Stimulated activated CD8-positive, alpha-beta memory T cell treated with anti-CD3 and anti-CD28 coated beads, Interleukin-15, amount 100 ng/mL, for 48 hours (primary cell): ENCODE measurements at regions not wholly inside any gene's neighbourhood (a gene's known extent, or its start where the extent isn't known, plus 50 kb on each side); places are given as distances from the start of the nearest gene placed in this dataset.
"Not testable (repeated sequence)": the region's sequence is repeated elsewhere in the genome, so short reads cannot be mapped to it uniquely, and the experiment has no call there.

Experiments
- DNase-seq, 2 donors: peaks; one replicate each; pipeline ENCODE4 v3.0.0-alpha.2; 2020; ENCODE audit warnings: low read depth in 2 of 2

DNA sequence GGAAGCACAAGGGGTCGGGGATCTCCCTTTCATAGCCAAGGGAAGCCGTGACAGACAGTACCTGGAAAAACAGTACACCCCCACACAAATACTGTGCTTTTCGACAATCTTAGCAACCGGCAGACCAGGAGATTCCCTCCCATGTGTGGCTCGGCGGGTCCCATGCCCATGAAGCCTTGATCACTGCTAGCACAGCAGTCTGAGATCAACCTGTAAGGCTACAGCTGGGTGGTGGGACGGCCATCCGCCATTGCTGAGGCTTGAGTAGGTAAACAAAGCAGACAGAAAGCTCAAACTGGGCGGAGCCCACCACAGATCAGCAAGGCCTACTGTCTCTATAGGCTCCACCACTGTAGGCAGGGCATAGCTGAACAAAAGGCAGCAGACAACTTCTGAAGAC is 180.2 kb upstream of the SOX6 start:
- DNase-seq: no peak

DNA sequence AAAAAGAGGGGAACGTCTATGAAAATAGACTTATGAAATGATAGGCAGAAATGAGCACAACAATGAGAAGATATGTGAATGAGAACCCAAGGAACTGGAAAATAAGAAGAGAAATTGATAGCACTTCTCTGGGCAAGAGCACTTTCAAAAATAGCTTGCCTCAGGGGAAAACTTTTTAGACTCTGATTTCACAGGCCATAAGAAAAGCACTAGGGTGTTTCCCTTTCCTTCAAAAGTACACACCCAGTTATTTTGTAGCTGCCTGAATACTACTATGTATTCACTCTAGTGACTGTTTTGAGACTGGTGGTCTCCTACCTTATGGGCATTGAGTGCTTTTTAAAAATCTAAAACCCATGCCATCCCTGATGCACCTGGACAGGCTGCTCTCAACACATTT is 172.3 kb upstream of the SOX6 start:
- no peak for DNase-seq

DNA sequence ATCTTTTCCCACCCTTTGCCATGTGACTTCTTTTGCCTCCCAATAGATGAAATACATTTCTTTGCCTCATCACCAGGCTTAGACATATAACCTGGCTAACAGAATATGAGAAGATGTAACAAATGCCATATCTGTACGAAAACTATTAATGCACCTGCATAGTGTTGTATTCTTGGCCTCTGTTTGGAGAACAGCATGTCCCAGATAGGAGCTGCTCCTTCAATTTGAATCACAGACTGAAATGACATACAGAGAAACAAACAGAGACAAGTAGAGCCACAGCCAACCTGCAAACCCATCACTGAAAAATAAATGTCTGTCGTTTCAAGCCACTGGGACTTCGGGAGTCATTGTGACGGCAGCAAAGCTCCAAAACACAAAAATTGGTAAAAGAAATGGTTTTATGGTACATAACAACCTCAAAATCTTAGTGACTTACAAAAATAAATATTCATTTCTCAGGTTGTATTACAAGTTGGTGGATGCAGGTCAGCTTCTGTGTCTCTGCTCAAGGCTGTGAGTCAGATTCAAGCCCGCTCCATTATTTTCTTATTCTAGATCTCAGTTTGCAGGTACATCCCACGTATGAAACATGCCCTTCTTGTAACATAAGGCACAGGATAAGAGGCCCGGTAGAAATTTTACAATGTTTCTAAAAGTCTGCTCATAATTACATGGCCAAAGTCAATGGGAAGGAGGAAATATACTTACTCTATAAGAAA is 171.3 kb upstream of the SOX6 start:
- no peak for DNase-seq

DNA sequence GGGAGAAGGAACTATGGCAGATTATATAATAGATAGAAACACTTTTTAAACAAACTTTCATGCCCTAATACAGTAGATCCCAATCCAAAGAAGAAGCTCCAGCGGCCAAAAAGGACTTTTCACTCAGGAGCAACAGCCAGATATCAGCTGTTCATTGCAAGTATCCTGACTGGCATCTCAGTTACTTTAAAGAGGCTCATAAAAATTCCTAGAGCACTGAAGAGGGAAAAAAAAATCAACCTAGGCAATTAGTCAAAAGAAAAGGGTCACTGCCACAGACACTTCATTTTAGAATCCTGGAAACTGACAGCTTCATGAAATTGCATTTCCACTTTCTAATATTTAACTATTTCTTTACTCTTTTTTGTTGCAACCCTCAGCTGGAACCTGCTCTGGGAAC is 170.6 kb upstream of the SOX6 start:
- no peak for DNase-seq

DNA sequence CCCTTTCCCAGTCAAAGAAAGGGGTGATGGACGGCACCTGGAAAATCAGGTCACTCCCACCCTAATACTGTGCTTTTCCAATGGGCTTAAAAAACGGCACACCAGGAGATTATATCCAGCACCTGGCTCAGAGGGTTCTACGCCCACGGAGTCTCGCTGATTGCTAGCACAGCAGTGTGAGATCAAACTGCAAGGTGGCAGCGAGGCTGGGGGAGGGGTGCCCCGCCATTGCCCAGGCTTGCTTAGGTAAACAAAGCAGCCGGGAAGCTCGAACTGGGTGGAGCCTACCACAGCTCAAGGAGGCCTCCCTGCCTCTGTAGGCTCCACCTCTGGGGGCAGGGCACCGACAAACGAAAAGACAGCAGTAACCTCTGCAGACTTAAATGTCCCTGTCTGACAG is 164.4 kb upstream of the SOX6 start:
- DNase-seq: not testable (repeated sequence)

DNA sequence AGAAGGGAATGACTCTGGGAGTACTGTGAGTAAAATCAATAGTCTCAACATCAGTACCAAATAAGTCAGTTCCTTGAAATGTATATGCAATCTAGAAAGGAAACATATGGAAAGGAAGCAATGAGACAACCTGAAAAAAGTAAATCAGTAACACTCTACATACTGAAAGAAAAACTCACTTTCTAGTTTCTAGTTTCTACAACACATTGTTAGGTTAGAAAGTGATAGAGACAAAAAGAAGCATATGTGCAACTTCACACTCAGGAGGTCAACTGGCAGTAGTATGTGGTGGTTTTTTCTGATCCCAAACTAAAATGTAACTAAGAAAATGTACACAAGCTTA is 156.5 kb upstream of the SOX6 start:
- no peak for DNase-seq

DNA sequence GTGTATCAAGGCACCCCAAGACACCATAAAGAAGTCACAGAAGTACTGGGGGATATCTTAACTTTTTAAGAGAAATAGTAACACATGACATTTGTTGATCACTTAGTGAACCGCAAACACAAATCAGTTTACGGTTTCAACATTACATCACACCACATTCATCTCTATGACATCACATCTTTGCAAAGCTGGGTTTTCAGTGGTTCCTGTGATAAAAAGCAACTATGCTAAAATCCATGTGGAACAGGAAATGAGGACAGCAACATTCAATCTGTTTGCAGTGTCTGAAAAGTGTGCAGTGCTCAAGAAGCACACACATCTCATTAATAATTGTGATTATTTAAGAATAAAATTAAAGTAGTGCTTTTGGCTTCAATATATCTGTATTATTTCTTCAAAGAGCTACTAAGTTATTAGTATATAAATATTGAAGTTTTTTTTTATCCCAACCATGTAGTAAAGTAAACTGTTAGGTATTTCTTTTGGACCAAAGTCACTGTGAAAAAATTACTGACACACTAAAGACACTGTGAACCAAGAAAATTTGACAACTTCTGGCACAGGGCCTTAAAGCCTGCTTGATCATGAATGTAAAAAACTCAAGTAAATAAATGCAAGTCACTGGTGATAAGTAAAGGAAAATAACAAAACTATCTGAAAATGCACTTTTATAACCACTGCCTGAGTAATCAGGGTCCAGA is 156.0 kb upstream of the SOX6 start:
- DNase-seq: no peak

DNA sequence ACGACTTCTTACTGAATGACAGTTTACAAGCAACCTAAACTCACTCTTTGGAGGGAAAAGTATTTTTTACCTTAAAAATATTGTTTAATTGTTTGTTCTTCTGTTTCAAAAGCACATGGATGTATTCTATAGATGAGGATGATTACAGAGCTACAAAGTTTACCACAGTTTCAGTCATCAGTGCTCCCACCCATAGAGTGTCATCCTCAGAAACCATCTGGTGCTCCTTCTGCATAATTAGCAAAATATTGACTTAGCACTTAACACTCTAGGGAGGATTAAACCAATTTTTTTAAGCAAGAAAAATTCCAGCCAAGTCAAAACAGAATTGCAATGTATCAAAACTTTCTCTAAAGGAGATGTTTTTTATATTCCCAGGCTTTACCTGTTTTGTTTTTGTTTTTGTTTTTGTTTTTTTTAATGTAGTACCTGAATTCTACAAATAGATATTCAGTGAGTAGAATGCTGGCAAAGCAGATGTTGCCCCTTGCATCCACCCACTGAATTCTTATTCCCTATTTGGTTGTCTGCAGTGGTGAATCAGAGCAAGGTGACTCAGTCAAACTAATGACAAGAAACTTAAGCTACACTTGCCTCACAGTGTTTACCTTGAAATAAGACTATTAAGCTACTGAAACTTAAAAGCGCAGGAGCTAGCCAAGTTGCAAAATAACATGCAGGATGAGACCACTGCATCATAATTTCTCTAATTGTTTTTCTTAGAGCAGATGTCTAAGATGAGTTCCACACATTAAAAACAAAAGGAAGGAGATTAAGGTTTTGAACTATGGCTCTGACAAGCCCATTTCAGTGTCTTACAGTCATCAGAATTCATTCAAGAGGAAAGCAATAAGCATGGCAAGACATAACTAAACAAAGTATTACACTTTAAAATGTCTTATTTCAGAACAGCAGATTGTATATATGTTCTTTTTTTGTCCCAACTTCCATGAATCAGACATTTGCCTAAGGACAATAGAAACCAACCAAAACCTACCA is 155.1 kb upstream of the SOX6 start:
- DNase-seq: no peak

DNA sequence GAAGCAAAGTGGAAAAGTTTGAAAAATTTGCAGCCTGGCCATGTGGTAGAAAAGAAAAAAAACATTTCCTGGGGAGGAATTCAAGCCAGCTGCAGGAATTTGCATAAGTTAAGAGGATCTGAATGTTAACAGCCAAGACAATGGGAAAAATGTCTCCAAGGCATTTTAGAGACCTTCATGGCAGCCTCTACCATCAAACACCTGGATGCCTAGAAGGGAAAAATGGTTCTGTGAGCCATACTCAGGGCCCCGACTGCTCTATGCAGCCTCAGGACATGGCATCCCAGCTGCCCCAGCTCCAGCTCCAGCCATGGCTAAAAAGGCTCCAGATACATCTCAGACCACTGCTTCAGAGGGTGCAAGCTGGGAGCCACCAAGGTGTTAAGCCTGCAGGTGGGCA is 149.1 kb upstream of the SOX6 start:
- DNase-seq: no peak

DNA sequence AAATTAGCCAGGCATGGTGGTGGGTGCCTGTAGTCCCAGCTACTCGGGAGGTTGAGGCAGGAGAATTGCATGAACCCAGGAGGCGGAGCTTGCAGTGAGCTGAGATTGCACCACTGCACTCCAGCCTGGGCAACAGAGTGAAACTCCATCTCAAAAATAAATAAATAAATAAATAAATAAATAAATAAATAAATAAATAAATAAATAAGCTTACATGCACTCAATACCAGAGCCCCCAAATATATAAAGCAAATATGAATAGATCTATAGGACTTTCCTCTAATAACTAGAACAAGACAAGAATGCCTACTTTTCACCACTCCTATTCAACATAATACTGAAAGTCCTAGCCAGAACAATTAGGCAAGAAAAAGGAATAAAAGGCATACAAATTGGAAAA is 147.5 kb upstream of the SOX6 start:
- DNase-seq: not testable (repeated sequence)

DNA sequence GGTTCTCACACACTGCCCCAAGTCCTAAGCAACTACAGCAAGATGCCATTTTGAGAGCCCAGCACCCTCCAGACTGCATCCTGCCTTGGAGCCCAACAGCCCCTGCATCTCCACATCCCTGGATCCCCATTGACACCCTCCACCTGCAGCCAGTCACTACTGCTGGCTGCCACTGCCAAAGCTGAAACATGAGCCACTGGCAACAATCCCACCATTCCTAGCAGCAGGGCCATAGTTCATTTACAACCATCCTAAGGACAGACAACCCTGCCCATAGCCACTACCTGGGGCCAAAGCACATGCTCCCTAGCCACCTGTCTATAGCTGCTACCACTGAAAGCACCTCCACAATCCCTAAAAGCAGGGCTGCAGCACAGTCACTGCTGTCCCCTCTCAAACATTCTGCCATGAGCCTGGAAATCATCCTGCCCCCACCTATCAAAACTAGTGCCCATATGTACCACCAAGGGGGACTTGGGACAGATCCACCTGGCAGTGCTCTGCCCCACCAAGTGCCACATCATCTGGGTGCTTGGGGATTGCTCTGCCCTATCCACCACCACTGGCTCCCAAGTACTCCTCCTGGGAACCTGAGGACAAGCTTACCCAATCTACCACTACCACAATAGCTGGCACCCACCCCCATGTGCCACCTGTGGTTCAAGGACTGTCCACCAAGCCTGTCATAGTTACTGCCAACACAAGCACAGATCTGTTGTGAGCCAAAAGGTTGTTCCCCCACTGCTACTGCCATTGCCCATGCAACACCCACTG is 138.8 kb upstream of the SOX6 start:
- DNase-seq: no peak

DNA sequence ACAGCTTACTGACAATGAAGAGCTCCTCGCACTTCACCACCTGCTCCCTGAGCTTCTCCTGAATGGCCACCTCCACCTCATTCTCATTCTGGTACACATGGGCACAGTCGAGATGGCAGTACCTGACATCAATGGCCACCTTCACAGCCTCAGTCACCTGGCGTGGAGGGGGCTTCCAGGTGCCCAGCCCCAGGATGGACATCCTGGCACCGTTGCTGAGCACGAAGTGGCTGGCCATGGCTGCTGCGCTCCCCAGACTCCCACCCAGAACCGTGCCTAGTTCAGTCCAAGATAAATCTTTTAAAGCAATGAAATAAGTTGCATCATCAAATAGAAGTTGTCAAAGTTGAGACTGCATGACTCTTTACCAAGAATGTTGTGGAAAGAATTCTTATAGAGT is 128.1 kb upstream of the SOX6 start:
- no peak for DNase-seq

DNA sequence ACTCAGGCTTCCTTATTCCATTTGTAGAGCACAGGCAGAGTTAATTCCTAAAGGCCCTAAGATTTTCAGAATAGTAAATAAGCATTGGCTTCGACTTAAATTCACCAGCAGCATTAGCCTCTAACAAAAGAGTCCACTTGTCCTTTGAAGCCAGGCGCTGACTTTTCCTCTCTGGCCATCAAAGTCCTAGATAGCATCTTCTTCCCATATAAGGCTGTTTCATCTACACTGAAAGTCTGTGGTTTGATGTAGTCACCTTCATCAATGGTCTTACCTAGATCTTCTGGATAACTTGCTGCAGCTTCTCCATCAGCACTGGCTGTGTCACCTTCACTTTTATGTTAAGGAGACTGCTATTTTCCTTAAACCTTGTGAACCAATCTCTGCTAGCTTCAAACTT is 118.3 kb upstream of the SOX6 start:
- DNase-seq: no peak

DNA sequence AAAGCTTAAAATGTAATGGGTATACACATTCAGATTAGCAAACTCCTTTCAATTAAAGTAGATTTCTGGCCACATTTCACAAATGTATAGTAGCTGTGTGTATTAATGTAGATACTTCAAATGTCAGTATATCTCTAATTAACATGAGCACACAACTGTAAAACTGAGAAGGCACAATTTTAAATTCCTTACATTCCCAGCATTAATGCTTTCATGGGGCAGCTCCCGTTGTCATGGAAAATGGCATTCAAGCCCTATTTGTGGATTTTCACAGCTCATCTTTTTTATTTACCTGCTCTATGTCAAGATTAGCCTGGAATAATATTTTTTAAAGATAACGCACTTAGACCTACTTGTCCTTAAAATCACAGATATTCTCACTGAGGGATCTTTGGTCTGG is 113.6 kb upstream of the SOX6 start:
- no peak for DNase-seq

DNA sequence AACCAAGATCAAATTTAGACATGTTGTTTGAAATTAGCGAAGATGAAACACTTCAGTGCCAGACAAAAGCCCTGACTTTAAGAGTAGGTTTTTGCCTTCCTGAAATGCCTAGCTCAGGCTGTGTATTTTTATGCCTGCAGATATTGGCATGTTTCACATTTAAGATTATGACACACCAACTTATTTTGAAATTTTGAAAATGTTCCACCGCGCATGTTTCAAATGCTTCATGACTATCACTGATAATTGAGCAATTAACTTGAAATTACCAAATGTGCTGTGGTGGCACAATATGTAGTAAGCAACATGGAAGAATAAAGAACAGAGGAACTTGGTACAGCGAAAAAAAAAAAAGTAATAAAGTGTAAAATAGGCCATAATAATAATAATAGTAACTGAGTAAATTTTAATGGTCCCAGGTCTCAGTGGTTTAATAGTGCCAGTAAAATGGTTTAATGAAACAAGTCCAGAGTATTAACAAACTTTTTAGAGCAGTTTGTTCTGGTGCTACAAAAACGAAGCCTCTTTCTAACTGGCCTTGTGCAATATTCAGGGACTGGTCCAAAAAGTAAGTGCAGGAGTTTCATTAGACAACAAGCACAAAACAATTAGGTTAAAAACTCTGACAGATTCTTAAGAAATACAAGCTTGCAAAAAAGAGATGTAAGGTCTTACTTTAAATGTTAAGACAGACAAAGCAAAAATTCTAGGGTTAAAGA is 112.5 kb upstream of the SOX6 start:
- DNase-seq: no peak

DNA sequence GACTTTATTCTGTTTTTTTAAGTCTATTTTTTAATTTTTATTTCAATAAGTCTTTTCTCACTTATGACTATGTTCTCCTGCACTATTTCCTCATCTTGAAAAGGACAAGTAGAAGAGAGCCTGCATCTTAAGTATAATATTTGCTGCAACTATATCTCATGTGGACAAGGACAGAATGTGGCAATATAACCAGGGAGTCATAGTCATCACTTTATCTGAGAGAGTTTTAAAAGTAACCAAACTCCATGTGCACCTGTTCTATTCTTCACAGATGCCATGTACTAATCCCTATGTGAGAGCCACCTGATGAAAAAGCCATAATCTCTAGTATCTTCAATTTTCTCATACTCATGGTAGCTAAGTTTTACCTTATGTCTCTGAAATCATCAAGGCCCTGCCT is 104.2 kb upstream of the SOX6 start:
- DNase-seq: no peak

DNA sequence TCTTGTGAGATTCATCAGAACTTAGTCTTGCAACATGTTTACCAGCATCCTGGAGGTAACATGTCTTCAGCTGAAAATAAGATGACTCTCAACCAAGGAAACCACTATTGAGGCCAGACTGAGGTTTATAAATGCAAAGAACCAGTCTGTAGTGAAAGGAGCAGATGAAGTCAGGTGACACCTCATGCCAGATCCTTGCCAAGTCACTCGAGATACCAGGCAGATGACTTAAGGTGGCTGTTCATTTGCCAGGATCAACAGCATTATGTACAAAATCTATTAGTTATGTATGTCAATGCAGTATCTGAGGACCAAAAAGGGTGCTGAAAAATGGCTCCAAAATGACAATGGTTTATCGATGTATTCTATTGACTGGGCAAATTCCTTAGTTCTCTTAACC is 100.0 kb upstream of the SOX6 start:
- no peak for DNase-seq

DNA sequence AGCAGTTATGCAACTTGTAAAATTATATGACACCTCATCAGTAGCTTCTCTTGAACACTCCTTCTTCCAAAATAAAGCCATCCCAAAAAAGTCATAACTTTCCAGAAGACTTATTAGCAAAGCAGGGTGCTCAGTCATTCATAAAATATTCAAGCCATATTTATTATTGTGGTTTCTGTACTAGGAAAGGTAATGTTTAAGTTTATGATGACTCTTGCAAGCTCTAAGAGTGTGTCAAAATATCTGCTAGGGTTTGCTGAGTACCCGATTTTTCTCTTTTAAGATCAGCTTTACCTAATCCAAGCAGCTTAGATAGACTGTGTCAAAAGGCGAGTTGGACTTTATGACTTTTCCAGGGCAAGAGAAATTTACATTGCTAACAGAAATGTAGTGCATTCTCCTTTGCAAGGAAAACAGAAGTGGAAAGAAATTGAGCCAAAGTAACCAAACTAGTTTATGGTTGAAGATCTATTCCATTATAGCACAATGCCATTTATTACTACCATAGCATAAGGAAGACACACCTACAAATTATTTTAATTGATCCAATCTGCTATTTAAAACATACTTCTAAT is 98.0 kb upstream of the SOX6 start:
- no peak for DNase-seq

DNA sequence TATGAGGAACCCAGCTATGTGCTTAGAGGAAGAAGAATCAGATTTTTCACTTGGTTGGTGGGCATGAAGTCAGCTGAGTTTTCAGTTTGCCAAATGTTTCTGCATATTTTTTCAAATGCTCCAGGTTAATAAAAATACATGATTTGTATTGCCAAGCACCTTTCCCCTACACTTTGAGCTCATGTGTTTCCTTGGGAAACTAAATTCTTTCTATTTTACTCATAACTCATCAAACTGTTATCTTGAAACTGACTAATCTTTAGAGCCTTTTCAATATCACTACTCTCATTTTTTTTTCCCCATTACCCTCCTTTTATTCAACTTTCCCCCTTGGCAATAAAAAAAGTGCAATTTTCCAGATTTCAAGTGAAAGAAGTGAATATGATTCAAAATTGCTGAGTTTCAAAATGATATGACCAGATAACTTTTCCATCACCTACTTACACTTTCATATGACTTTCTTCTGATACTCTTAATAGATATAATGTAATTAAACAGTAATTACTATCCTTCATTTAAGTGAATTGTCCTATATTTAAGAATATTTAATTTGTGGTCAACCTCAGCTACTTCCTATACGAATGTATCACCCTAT is 91.9 kb upstream of the SOX6 start:
- DNase-seq: no peak

DNA sequence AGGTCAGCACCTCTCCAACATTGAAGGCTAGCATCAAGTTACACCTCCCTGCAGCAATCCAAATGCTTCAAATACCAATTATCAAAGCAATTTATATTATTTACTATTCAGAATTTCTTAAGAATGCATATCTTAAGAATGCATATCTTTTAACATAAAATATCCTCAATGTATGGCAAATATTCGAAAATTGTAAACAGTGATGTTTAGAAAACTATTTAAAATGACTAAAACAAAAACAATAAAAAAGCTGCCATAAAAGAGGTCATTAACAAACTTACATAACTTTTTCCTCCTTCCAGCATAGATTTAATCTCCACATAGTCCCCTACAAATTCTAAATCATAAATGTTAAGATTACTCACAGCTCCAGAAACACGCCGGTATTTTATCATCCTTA is 85.1 kb upstream of the SOX6 start:
- DNase-seq: no peak
